Right lobe of liver (tissue), 6 donors: ENCODE measurements at regions not wholly inside any gene's neighbourhood (a gene's known extent, or its start where the extent isn't known, plus 50 kb on each side); places are given as distances from the start of the nearest gene placed in this dataset.
"Not testable (repeated sequence)": the region's sequence is repeated elsewhere in the genome, so short reads cannot be mapped to it uniquely, and the experiment has no call there.

Source experiments
- ATAC-seq, 4 donors: fragments of 200-7000 bp; cut with Tn5 transposase; one replicate each; pipeline ENCODE4 v1.9.1; 2020; ENCODE audit warnings: mild to moderate bottlenecking in 4 of 4, moderate library complexity in 4 of 4
- DNase-seq, 3 donors: peaks; one replicate each; pipeline ENCODE4 v3.0.0-alpha.2; 2020
- H3K27ac ChIP-seq, 3 donors: fragments of 200-600 bp; one replicate each; pipeline ENCODE4 v1.8.0; 2022
- H3K27me3 ChIP-seq, 2 donors: fragments of 200-600 bp; one replicate each; pipeline ENCODE4 v1.8.0; 2022
- H3K36me3 ChIP-seq, 4 donors: fragments of 200-600 bp; sonication (generic) in 1 of 4; one replicate each; pipeline versions ENCODE4 v1.5.1 to v1.8.0; 2017 to 2022; ENCODE audit warnings: control low read depth in 1 of 4
- H3K4me1 ChIP-seq, 4 donors: fragments of 200-600 bp; sonication (generic) in 1 of 4; one replicate each; pipeline versions ENCODE4 v1.5.1 to v1.8.0; 2017 to 2022; ENCODE audit warnings: control low read depth in 1 of 4
- H3K4me3 ChIP-seq, 3 donors: fragments of 200-600 bp; one replicate each; pipeline ENCODE4 v1.8.0; 2022
- H3K9me3 ChIP-seq, 4 donors: fragments of 200-600 bp; sonication (generic) in 1 of 4; one replicate each; pipeline versions ENCODE4 v1.5.1 to v1.8.0; 2017 to 2022; ENCODE audit warnings: control low read depth in 1 of 4
- CTCF ChIP-seq, 4 donors: fragments of 200-600 bp in 3 of 4; fragments of 450-650 bp in 1 of 4; IDR thresholded peaks; one replicate each; pipeline versions ENCODE4 v1.5.1 to v1.8.0; 2016 to 2022; ENCODE audit warnings: antibody characterized with exemption in 4 of 4, mild to moderate bottlenecking in 2 of 4
- POLR2A ChIP-seq: fragments of 450-650 bp; IDR thresholded peaks from one replicate; pipeline ENCODE4 v1.6.1; 2017; ENCODE audit warnings: antibody characterized with exemption, mild to moderate bottlenecking
- WGBS: methylation state at CpG from one replicate; pipeline ENCODE4 v1.1.6; 2018; ENCODE audit warnings: low coverage, low lambda C conversion rate; ENCODE audit not compliant: insufficient coverage; ENCODE audit errors: missing lambda C conversion rate; 5-methylcytosine and 5-hydroxymethylcytosine counted together
- intact Hi-C, 2 donors: fragments of 100-400 bp; cut with DNase I; formaldehyde crosslinking; loops; one replicate each; pipeline versions ENCODE4 v1.11.2 to v1.14.1; 2022
- donor health status: DM: no; HTN: yes; CAD: no.
- donor health status: DM: no; HTN: no; CAD: no.
- donor health status: DM: no; HTN: no; CAD: no.
- donor health status: DM: no; HTN: yes; CAD: no.
- donor health status: DM: no; HTN: yes; CAD: no.

DNA sequence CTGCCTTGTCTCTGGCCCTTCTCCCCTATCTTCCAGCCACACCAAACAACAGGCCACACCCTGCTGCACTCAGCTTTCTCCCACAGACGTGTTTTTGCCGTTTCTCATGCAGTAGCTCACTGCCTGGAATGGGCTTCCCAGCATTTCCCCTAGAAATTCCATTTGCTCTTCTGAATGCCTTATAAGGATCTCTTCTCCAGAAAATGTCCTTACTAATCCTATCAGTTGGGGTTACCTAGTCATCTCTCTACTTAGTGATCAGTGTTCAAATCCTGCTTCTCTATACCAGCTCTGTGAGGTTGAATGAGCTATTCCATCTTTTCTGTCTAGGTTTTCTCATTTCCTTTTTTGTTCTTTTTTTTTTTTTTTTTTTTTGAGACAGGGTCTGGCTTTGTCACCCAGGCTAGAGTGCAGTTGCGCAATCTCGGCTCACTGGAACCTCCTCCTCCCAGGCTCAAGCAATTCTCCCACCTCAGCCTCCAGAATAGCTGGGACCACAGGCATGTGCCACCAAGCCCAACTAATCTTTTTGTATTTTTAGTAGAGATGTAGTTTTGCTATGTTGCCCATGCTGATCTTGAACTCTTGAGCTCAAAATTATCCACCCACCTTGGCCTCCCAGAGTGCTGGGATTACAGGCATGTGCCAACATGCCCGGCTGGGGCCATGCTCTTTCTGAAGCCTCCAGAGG is 98.2 kb upstream of the CHD2 start:
- WGBS: 48% methylated on average over 4 of the region's 5 CpGs
- ATAC-seq (no peak), DNase-seq (peak in 2 of 3 donors; percentile 52 to 59)
- Histone ChIP-seq H3K27me3 (no peaks in the 10 kb centered on the region), H3K36me3 (no peaks in the 10 kb centered on the region), H3K4me3 (no peak overlapping the region), H3K9me3 (no peaks in the 10 kb centered on the region), H3K4me1 (peaks cover 0 to 17% (median 6%) of the 10 kb centered on the region in 4 donors), H3K27ac (peak overlapping the region; percentile 7 to 100 (median 53))
- intact Hi-C loops: loop anchor here in 1 of 2 donors (5.0 kb wide), 1 partner anchor 115 kb away; no protein-coding TSS in a partner anchor
- TF ChIP-seq CTCF (IDR thresholded peaks at IDR 0.05) (no peak), POLR2A (no peak)

DNA sequence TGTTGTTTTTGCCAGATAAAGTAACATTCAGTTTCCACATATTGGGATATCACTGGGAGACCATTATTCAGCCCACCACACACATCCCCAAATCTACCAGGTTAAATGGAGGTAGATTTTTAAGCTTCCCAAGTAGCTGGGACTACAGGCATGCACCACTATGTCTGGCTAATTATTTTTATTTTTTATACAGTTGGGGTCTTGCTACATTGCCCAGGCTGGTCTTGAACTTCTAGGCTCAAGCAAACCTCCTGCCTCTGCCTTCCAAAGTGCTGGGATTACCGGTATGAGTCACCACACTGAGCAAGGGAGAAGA is 96.6 kb upstream of the CHD2 start:
- intact Hi-C loops: loop anchor here in 1 of 2 donors (5.0 kb wide), 1 partner anchor 114 kb away; no protein-coding TSS in a partner anchor
- Histone ChIP-seq H3K9me3 (no peaks in the 10 kb centered on the region), H3K4me3 (no peak overlapping the region), H3K36me3 (no peaks in the 10 kb centered on the region), H3K27ac (peak overlapping the region; percentile 73 to 100 (median 100)), H3K4me1 (peaks cover 0 to 22% (median 10%) of the 10 kb centered on the region in 4 donors), H3K27me3 (no peaks in the 10 kb centered on the region)
- TF ChIP-seq POLR2A (no peak), CTCF (IDR thresholded peaks at IDR 0.05) (no peak)
- no peak for DNase-seq
- WGBS: 9% methylated on average over 1 of the region's 1 CpG
- ATAC-seq: no peak

GRCh38 chr15:92803852-92804609 is 96.1 kb upstream of the CHD2 start:
- Histone ChIP-seq H3K4me1 (peaks cover 0 to 22% (median 10%) of the 10 kb centered on the region in 4 donors), H3K36me3 (no peaks in the 10 kb centered on the region), H3K9me3 (no peaks in the 10 kb centered on the region), H3K27me3 (no peaks in the 10 kb centered on the region), H3K27ac (peak overlapping the region; percentile 93 to 100 (median 100)), H3K4me3 (no peak overlapping the region)
- DNase-seq (peak in 2 of 3 donors; percentile 71 to 78), ATAC-seq (peak; percentile 60 to 80 (median 76))
- TF ChIP-seq CTCF (IDR thresholded peaks at IDR 0.05): no peak
- TF ChIP-seq POLR2A: peak; percentile 54
- intact Hi-C loops: loop anchor here in 1 of 2 donors (5.0 kb wide), 1 partner anchor 113 kb away; no protein-coding TSS in a partner anchor
- WGBS: 13% methylated on average over 4 of the region's 5 CpGs

DNA sequence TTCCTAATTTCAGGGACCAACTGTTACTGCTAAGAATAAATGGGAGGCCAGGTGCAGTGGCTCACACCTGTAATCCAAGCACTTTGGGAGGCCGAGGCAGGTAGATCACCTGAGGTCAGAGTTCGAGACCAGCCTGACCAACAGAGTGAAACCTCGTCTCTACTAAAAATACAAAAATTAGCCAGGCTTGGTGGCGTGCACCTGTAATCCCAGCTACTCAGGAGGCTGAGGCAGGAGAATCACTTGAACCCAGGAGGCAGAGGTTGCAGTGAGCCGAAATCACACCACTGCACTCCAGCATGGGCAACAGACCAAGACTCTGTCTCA is 95.6 kb upstream of the CHD2 start:
- H3K36me3 ChIP-seq, H3K9me3 ChIP-seq, DNase-seq, H3K4me3 ChIP-seq, H3K27me3 ChIP-seq, ATAC-seq: not testable (repeated sequence)
- intact Hi-C loops: loop anchor here in 1 of 2 donors (5.0 kb wide), 1 partner anchor 113 kb away; no protein-coding TSS in a partner anchor
- Histone ChIP-seq H3K4me1 (peaks cover 0 to 22% (median 10%) of the 10 kb centered on the region in 4 donors), H3K27ac (peak overlapping the region; percentile 93 to 100 (median 100))
- 69% methylated on average over 2 of the region's 5 CpGs for WGBS
